Fibroblast of the aortic adventitia (primary cell): ENCODE measurements at regions not wholly inside any gene's neighbourhood (a gene's known extent, or its start where the extent isn't known, plus 50 kb on each side); places are given as distances from the start of the nearest gene placed in this dataset.
"Not testable (repeated sequence)": the region's sequence is repeated elsewhere in the genome, so short reads cannot be mapped to it uniquely, and the experiment has no call there.

Source experiments
- DNase-seq: peaks from one replicate; pipeline ENCODE4 v3.0.0-alpha.2; 2010; ENCODE audit warnings: low read depth
- H3K4me3 ChIP-seq: 2 replicates; pipeline ENCODE4 v1.5.1; 2011; ENCODE audit warnings: low read depth, mild to moderate bottlenecking, control low read depth, low read length, moderate library complexity
- CTCF ChIP-seq: IDR thresholded peaks from 2 replicates; pipeline ENCODE4 v1.5.1; 2011; ENCODE audit warnings: mild to moderate bottlenecking, low read length, control low read depth, inconsistent platforms; ENCODE audit not compliant: insufficient read depth

DNA sequence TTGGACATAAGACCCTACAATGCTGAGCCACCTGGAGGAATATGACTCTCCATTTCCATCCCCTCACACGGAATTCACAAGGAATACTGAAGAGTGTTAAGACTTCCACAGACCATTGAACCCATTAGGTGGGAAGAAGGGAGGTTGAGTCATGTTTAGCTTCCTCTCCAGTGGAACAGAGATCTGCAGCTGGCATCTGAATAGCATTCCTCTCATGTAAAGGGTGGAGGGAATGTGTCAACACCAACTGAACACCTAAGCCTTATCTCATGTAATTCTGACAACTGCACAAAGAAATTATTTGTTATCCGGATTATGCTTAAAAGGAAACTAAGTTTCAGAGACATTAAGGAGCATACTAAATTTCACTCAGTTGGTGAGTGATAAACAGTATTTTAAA is 705.9 kb downstream of the MAFB start:
- TF ChIP-seq CTCF, result no peak
- no peak overlapping the region for H3K4me3 ChIP-seq
- no peak for DNase-seq

- TF ChIP-seq CTCF, result no peak
- no peak for DNase-seq
- no peak overlapping the region for H3K4me3 ChIP-seq
Measured at GRCh38 chr20:39974966-39975501, 714.0 kb downstream of the MAFB start.

DNA sequence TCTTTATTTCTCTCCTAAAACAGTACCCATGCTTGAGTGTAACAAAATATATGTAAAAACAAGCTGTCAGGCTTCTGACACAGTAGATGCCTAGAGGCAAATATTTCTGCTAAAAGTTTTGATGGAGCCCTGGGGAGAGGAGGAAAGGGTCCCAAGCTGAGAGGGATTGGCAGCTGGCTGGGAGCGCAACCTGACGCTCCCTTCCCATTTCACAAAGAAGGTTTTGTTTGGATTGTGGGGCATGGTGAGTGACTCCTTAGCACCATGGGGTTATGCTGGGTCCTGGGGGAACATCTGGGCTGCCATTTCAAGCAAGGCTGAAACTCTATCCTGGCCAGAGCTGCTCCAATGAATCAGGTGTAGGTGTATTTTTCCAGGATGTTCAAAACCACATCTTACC is 720.5 kb downstream of the MAFB start:
- no peak for TF ChIP-seq CTCF
- DNase-seq, result no peak
- H3K4me3 ChIP-seq, result no peak overlapping the region

DNA sequence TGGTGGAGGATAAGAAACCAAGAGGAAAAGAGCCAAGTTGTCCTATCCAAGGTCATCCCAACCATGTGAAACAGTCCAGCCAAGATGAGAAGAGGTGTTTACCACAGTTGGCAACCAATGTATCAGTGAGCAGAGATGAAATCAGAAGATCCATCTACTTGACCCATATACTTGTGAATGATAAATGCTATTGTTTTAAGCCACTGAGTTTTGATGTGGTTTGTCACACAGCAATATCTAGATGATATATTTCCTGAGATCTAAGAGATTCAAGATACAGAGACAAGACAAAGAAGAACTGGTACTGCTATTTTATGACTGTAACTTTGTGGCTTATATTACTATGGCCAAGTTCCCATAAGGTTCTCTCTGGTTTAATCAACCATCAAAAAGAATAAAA is 721.2 kb downstream of the MAFB start:
- TF ChIP-seq CTCF, result no peak
- no peak overlapping the region for H3K4me3 ChIP-seq
- no peak for DNase-seq

- DNase-seq, result no peak
Measured at GRCh38 chr20:39961637-39962244, 727.3 kb downstream of the MAFB start.

DNA sequence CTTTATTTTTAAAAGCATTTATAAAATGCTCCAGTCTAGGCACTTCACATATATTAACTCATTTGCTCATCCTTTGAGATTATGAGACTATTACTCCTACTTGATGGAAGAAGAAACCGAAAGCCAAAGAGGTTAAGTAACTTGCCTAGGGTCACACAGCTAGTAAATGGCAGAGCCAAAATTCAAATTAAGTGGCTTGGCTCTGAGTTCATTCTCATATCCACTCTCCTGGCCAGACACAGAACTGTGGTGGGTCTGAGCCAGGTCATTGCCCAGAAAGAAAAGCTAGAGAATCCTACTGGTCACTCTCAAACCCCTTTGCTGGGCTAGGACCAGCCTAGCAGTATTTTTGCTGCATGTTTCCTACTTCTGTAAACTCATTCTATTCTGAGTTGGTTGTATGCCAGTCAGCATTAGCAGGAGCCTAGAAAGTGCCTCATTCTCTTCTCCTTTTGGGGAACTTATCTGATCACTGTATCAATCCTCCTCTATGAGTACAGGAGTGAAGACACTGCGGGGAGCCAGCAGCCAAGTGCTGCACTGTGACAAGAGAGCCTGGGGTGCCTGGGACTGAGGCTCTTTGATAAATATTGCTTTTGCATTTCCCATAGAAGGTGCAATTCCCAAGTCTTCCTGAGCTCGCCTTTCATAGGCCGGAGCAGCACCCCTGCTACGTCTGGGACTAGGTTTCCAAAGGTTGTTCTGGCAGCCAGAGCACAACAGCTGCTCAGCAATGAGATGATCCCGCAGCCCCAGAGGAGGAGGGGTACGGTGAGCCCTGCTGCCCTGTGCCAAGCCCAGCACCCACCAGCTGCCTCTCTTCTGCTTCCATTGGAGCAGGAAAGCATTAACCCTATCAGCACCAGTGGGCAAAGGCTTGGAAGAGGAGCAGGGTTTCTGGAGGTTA is 728.3 kb downstream of the MAFB start:
- TF ChIP-seq CTCF, result no peak
- no peak for DNase-seq
- H3K4me3 ChIP-seq, result no peak overlapping the region

More at GRCh38 chr20:39961637-39962244, 727.3 kb downstream of the MAFB start:
- H3K4me3 ChIP-seq, result no peak overlapping the region
- TF ChIP-seq CTCF, result no peak

GRCh38 chr20:39957911-39958310 is 731.1 kb downstream of the MAFB start:
- DNase-seq, H3K4me3 ChIP-seq: not testable (repeated sequence)
